Astrocyte (in vitro differentiated cells and primary cell): ENCODE measurements at regions not wholly inside any gene's neighbourhood (a gene's known extent, or its start where the extent isn't known, plus 50 kb on each side); places are given as distances from the start of the nearest gene placed in this dataset.

Experiments used
- DNase-seq: peaks from one replicate; pipeline ENCODE4 v3.0.0-alpha.2; 2010; ENCODE audit warnings: low read depth
- FAIRE-seq: peaks from 2 replicates; lab custom pipeline; 2011; peaks lifted over from hg19 to GRCh38; lab: Jason Lieb, UNC
- H2AFZ ChIP-seq: 2 replicates; pipeline ENCODE4 v1.6.0; 2012; ENCODE audit warnings: low read depth, low read length, inconsistent platforms
- H3K27ac ChIP-seq: 2 replicates; pipeline ENCODE4 v1.5.1; 2011; ENCODE audit warnings: low read depth, low read length, inconsistent platforms
- H3K27me3 ChIP-seq: 2 replicates; pipeline ENCODE4 v1.6.0; 2011; ENCODE audit warnings: low read length, inconsistent platforms; ENCODE audit not compliant: insufficient read depth
- H3K36me3 ChIP-seq: 2 replicates; pipeline ENCODE4 v1.5.1; 2011; ENCODE audit warnings: low read length, inconsistent platforms; ENCODE audit not compliant: insufficient read depth
- H3K4me1 ChIP-seq: 2 replicates; pipeline ENCODE4 v1.5.1; 2011; ENCODE audit warnings: low read length, inconsistent platforms; ENCODE audit not compliant: insufficient read depth
- H3K4me2 ChIP-seq: 2 replicates; pipeline ENCODE4 v1.6.0; 2012; ENCODE audit warnings: low read length, inconsistent platforms
- H3K4me3 ChIP-seq: 2 replicates; pipeline ENCODE4 v1.5.1; 2011; ENCODE audit warnings: low read depth, mild to moderate bottlenecking, low read length, inconsistent platforms; ENCODE audit not compliant: insufficient read depth
- H3K79me2 ChIP-seq: 2 replicates; pipeline ENCODE4 v1.6.0; 2012; ENCODE audit warnings: mild to moderate bottlenecking, low read length, inconsistent platforms; ENCODE audit not compliant: insufficient read depth
- H3K9ac ChIP-seq: 2 replicates; pipeline ENCODE4 v1.6.0; 2012; ENCODE audit warnings: mild to moderate bottlenecking, low read length, inconsistent platforms
- H3K9me3 ChIP-seq: 2 replicates; pipeline ENCODE4 v1.5.1; 2012; ENCODE audit warnings: low read depth, mild to moderate bottlenecking, low read length, inconsistent platforms; ENCODE audit not compliant: insufficient read depth
- H4K20me1 ChIP-seq: 2 replicates; pipeline ENCODE4 v1.6.0; 2012; ENCODE audit warnings: low read length, inconsistent platforms; ENCODE audit not compliant: insufficient read depth
- H3K27ac Mint-ChIP-seq: one replicate; pipeline ENCODE4 v1.8.0; 2021; ENCODE audit warnings: mild to moderate bottlenecking, mixed read lengths; ENCODE audit not compliant: unreplicated experiment
- H3K27me3 Mint-ChIP-seq: one replicate; pipeline ENCODE4 v1.8.0; 2021; ENCODE audit warnings: low read depth, mixed read lengths; ENCODE audit not compliant: unreplicated experiment
- H3K36me3 Mint-ChIP-seq: one replicate; pipeline ENCODE4 v1.8.0; 2021; ENCODE audit warnings: low read depth, mixed read lengths; ENCODE audit not compliant: unreplicated experiment
- H3K4me1 Mint-ChIP-seq: one replicate; pipeline ENCODE4 v1.8.0; 2021; ENCODE audit warnings: low read depth, mixed read lengths; ENCODE audit not compliant: unreplicated experiment
- H3K4me3 Mint-ChIP-seq: one replicate; pipeline ENCODE4 v1.8.0; 2021; ENCODE audit warnings: mild to moderate bottlenecking, moderate library complexity, mixed read lengths; ENCODE audit not compliant: unreplicated experiment
- H3K9me3 Mint-ChIP-seq: one replicate; pipeline ENCODE4 v1.8.0; 2021; ENCODE audit warnings: mild to moderate bottlenecking, mixed read lengths; ENCODE audit not compliant: unreplicated experiment
- CTCF ChIP-seq: IDR thresholded peaks from 2 replicates; pipeline ENCODE4 v1.5.1; 2011; ENCODE audit warnings: low read depth, mild to moderate bottlenecking, inconsistent platforms, low read length, moderate library complexity; ENCODE audit not compliant: insufficient read depth
- EZH2 ChIP-seq: IDR thresholded peaks from 2 replicates; pipeline ENCODE4 v1.6.1; 2012; ENCODE audit warnings: mild to moderate bottlenecking, low read length, inconsistent platforms; ENCODE audit not compliant: insufficient read depth

- no peak overlapping the region for H3K27ac Mint-ChIP-seq
- H3K4me1 ChIP-seq, result no peaks in the 10 kb centered on the region
- peaks cover 23% of the 10 kb centered on the region for H3K27me3 Mint-ChIP-seq
- H3K27ac ChIP-seq, result no peak overlapping the region
- no peaks in the 10 kb centered on the region for H3K36me3 ChIP-seq
- H3K9me3 Mint-ChIP-seq, result peaks cover 5% of the 10 kb centered on the region
- FAIRE-seq (no peak), DNase-seq (no peak)
- no peaks in the 10 kb centered on the region for H3K36me3 Mint-ChIP-seq
- no peaks in the 10 kb centered on the region for H3K4me1 Mint-ChIP-seq
- no peak for TF ChIP-seq CTCF
- H3K4me3 ChIP-seq, result no peak overlapping the region
- no peaks in the 10 kb centered on the region for H3K79me2 ChIP-seq
- H3K9ac ChIP-seq, result no peak overlapping the region
- H4K20me1 ChIP-seq, result no peaks in the 10 kb centered on the region
- H3K4me3 Mint-ChIP-seq, result no peak overlapping the region
- H3K4me2 ChIP-seq, result no peak overlapping the region
- no peak overlapping the region for H2AFZ ChIP-seq
- H3K27me3 ChIP-seq, result no peaks in the 10 kb centered on the region
- no peaks in the 10 kb centered on the region for H3K9me3 ChIP-seq
Measured at GRCh38 chr9:120184266-120184665, 395.7 kb downstream of the CDK5RAP2 start.

- Histone ChIP-seq H3K4me1 (no peaks in the 10 kb centered on the region), H3K36me3 (no peaks in the 10 kb centered on the region), H4K20me1 (no peaks in the 10 kb centered on the region), H3K9me3 (no peaks in the 10 kb centered on the region), H3K4me2 (no peak overlapping the region), H3K4me3 (no peak overlapping the region), H3K27me3 (no peaks in the 10 kb centered on the region), H2AFZ (no peak overlapping the region), H3K27ac (no peak overlapping the region), H3K9ac (no peak overlapping the region), H3K79me2 (no peaks in the 10 kb centered on the region)
- Mint-ChIP-seq H3K27ac (no peak overlapping the region), H3K9me3 (peaks cover 5% of the 10 kb centered on the region), H3K4me1 (no peaks in the 10 kb centered on the region), H3K4me3 (no peak overlapping the region), H3K36me3 (no peaks in the 10 kb centered on the region), H3K27me3 (peaks cover 21% of the 10 kb centered on the region)
- FAIRE-seq (no peak), DNase-seq (no peak)
- TF ChIP-seq EZH2 (no peak), CTCF (no peak)
Measured at GRCh38 chr9:120183615-120184014, 396.4 kb downstream of the CDK5RAP2 start.

DNA sequence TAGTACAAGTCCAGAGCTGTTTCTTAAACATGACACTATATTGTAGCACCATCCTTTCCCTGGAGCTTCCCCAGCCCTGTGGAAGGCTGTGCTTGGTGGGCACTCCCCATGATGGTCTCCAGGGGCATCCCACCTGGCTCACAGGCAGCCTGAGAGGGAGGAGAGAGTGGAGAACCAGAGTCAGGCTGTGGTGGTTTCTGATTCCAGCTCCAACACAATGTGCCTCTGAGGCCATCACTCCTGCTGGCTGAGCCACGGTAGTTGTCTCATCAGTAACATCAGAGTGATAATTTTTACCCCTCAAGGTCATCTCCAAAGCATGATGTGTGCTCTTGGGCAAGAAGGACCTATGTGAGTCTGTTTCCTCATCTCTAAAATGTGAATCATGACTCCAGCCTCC is 398.0 kb downstream of the CDK5RAP2 start:
- TF ChIP-seq EZH2, result no peak
- TF ChIP-seq CTCF, result no peak
- Mint-ChIP-seq H3K9me3 (peaks cover 6% of the 10 kb centered on the region), H3K4me1 (no peaks in the 10 kb centered on the region), H3K4me3 (no peak overlapping the region), H3K27ac (no peak overlapping the region), H3K36me3 (no peaks in the 10 kb centered on the region), H3K27me3 (peaks cover 15% of the 10 kb centered on the region)
- Histone ChIP-seq H3K9ac (no peak overlapping the region), H3K36me3 (no peaks in the 10 kb centered on the region), H3K27me3 (no peaks in the 10 kb centered on the region), H2AFZ (no peak overlapping the region), H4K20me1 (no peaks in the 10 kb centered on the region), H3K4me1 (no peaks in the 10 kb centered on the region), H3K79me2 (no peaks in the 10 kb centered on the region), H3K27ac (no peak overlapping the region), H3K4me2 (no peak overlapping the region), H3K4me3 (no peak overlapping the region), H3K9me3 (no peaks in the 10 kb centered on the region)
- no peak for FAIRE-seq
- DNase-seq, result no peak
